ENCODE measurements at regions not wholly inside any gene's neighbourhood (a gene's known extent, or its start where the extent isn't known, plus 50 kb on each side); places are given as distances from the start of the nearest gene placed in this dataset.

- ATAC-seq (ENCODE audit: insufficient read depth, low read depth) (no peak), DNase-seq (no peak)
- Histone ChIP-seq H3K4me3 (ENCODE audit: low read depth in 1 of 2, low read length in 2 of 2) (no peak overlapping the region), H3K9me3 (ENCODE audit: insufficient read depth, low read length, severe bottlenecking) (peaks cover 4% of the 10 kb centered on the region), H3K79me2 (ENCODE audit: insufficient read depth, low read length) (no peaks in the 10 kb centered on the region), H2AFZ (ENCODE audit: low read depth, low read length) (no peak overlapping the region), H3K9ac (ENCODE audit: low read depth, low read length) (no peak overlapping the region), H3K4me2 (ENCODE audit: insufficient read depth, low read length) (no peak overlapping the region), H3K4me1 (ENCODE audit: insufficient read depth, low read length) (no peaks in the 10 kb centered on the region), H3K27ac (ENCODE audit: low read length) (no peak overlapping the region), H3K27me3 (ENCODE audit: insufficient read depth, low read length, poor library complexity) (no peaks in the 10 kb centered on the region), H4K20me1 (ENCODE audit: insufficient read depth, low read length) (no peaks in the 10 kb centered on the region), H3K36me3 (ENCODE audit: insufficient read depth, low read length) (no peaks in the 10 kb centered on the region)
- no peak for TF ChIP-seq EZH2 (IDR thresholded peaks at IDR 0.05; ENCODE audit: borderline replicate concordance, low read depth, low read length, severe bottlenecking)
- no peak for TF ChIP-seq CTCF (IDR thresholded peaks at IDR 0.05; ENCODE audit: borderline replicate concordance, extremely low read depth, low read length, poor library complexity, severe bottlenecking)
These were observed 773.9 kb upstream of the FANCL start for GRCh38 chr2:59015027-59015426.

GRCh38 chr2:59012971-59013370 lies 771.8 kb upstream of the FANCL start:
- no peak for ATAC-seq (ENCODE audit: insufficient read depth, low read depth)
- H3K27ac ChIP-seq (ENCODE audit: low read length), result no peak overlapping the region
- DNase-seq, result no peak
- H3K27me3 ChIP-seq (ENCODE audit: insufficient read depth, low read length, poor library complexity), result no peaks in the 10 kb centered on the region
- no peaks in the 10 kb centered on the region for H3K4me1 ChIP-seq (ENCODE audit: insufficient read depth, low read length)
- H3K36me3 ChIP-seq (ENCODE audit: insufficient read depth, low read length), result no peaks in the 10 kb centered on the region
- peaks cover 4% of the 10 kb centered on the region for H3K9me3 ChIP-seq (ENCODE audit: insufficient read depth, low read length, severe bottlenecking)
- H4K20me1 ChIP-seq (ENCODE audit: insufficient read depth, low read length), result no peaks in the 10 kb centered on the region
- no peak overlapping the region for H3K4me2 ChIP-seq (ENCODE audit: insufficient read depth, low read length)
- no peak for TF ChIP-seq CTCF (IDR thresholded peaks at IDR 0.05; ENCODE audit: borderline replicate concordance, extremely low read depth, low read length, poor library complexity, severe bottlenecking)
- TF ChIP-seq EZH2 (IDR thresholded peaks at IDR 0.05; ENCODE audit: borderline replicate concordance, low read depth, low read length, severe bottlenecking), result no peak
- no peak overlapping the region for H3K4me3 ChIP-seq (ENCODE audit: low read depth in 1 of 2, low read length in 2 of 2)
- H3K79me2 ChIP-seq (ENCODE audit: insufficient read depth, low read length), result no peaks in the 10 kb centered on the region
- no peak overlapping the region for H3K9ac ChIP-seq (ENCODE audit: low read depth, low read length)
- H2AFZ ChIP-seq (ENCODE audit: low read depth, low read length), result no peak overlapping the region

GRCh38 chr2:59012234-59012633 lies 771.1 kb upstream of the FANCL start:
- no peak for DNase-seq

More at GRCh38 chr2:59012234-59012633, 771.1 kb upstream of the FANCL start:
- Histone ChIP-seq H2AFZ (ENCODE audit: low read depth, low read length) (no peak overlapping the region), H3K9ac (ENCODE audit: low read depth, low read length) (no peak overlapping the region), H3K4me1 (ENCODE audit: insufficient read depth, low read length) (no peaks in the 10 kb centered on the region), H3K9me3 (ENCODE audit: insufficient read depth, low read length, severe bottlenecking) (peaks cover 4% of the 10 kb centered on the region), H3K4me2 (ENCODE audit: insufficient read depth, low read length) (no peak overlapping the region), H3K79me2 (ENCODE audit: insufficient read depth, low read length) (no peaks in the 10 kb centered on the region), H3K27ac (ENCODE audit: low read length) (no peak overlapping the region), H3K4me3 (ENCODE audit: low read depth in 1 of 2, low read length in 2 of 2) (no peak overlapping the region), H4K20me1 (ENCODE audit: insufficient read depth, low read length) (no peaks in the 10 kb centered on the region), H3K27me3 (ENCODE audit: insufficient read depth, low read length, poor library complexity) (no peaks in the 10 kb centered on the region), H3K36me3 (ENCODE audit: insufficient read depth, low read length) (no peaks in the 10 kb centered on the region)
- no peak for TF ChIP-seq EZH2 (IDR thresholded peaks at IDR 0.05; ENCODE audit: borderline replicate concordance, low read depth, low read length, severe bottlenecking)
- TF ChIP-seq CTCF (IDR thresholded peaks at IDR 0.05; ENCODE audit: borderline replicate concordance, extremely low read depth, low read length, poor library complexity, severe bottlenecking), result no peak
- ATAC-seq (ENCODE audit: insufficient read depth, low read depth), result no peak
